ENCODE measurements at regions not wholly inside any gene's neighbourhood (a gene's known extent, or its start where the extent isn't known, plus 50 kb on each side); places are given as distances from the start of the nearest gene placed in this dataset.

DNA sequence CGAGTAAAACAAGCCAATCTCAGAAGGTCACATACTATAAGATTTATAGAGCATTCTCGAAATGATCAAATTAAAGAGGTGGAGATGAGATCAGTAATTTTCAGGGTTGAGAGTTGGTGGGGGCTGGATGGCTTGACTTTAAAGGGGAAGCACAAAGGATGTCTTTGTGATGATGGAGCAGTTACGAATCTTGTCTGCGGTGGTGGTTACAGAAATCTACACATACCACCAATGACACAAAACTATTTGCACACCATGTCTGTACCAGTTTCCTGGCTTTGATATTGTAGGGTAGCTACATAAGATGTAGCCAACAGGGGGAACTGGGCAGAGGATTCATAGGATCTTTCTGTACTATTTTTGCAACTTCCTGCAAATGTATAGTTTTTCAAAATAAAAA, 190.6 kb upstream of the SMIM21 start:
- no peaks in the 10 kb centered on the region for H3K79me2 ChIP-seq (ENCODE audit: insufficient read depth, low read length)
- H3K9ac ChIP-seq (ENCODE audit: low read length), result no peak overlapping the region
- DNase-seq (ENCODE audit: low read depth) (no peak), FAIRE-seq (no peak)
- H3K4me2 ChIP-seq (ENCODE audit: low read length), result no peak overlapping the region
- no peaks in the 10 kb centered on the region for H4K20me1 ChIP-seq (ENCODE audit: insufficient read depth, low read length)
- H3K27me3 Mint-ChIP-seq (ENCODE audit: low read depth, unreplicated experiment), result peaks cover 2% of the 10 kb centered on the region
- H3K4me3 Mint-ChIP-seq (ENCODE audit: unreplicated experiment), result no peak overlapping the region
- H3K27ac ChIP-seq (ENCODE audit: low read depth, low read length), result no peak overlapping the region
- H3K27ac Mint-ChIP-seq (ENCODE audit: unreplicated experiment), result no peak overlapping the region
- no peaks in the 10 kb centered on the region for H3K9me3 ChIP-seq (ENCODE audit: insufficient read depth, low read depth, low read length)
- no peaks in the 10 kb centered on the region for H3K4me1 Mint-ChIP-seq (ENCODE audit: low read depth, unreplicated experiment)
- H3K27me3 ChIP-seq (ENCODE audit: insufficient read depth, low read length), result no peaks in the 10 kb centered on the region
- no peak overlapping the region for H3K4me3 ChIP-seq (ENCODE audit: insufficient read depth, low read depth, low read length)
- no peaks in the 10 kb centered on the region for H3K9me3 Mint-ChIP-seq (ENCODE audit: unreplicated experiment)
- no peaks in the 10 kb centered on the region for H3K4me1 ChIP-seq (ENCODE audit: insufficient read depth, low read length)
- no peak overlapping the region for H2AFZ ChIP-seq (ENCODE audit: low read depth, low read length)
- no peaks in the 10 kb centered on the region for H3K36me3 Mint-ChIP-seq (ENCODE audit: low read depth, unreplicated experiment)
- H3K36me3 ChIP-seq (ENCODE audit: insufficient read depth, low read length), result no peaks in the 10 kb centered on the region
- TF ChIP-seq EZH2 (IDR thresholded peaks at IDR 0.05; ENCODE audit: insufficient read depth, low read length), result no peak
- TF ChIP-seq, protein P1, sequence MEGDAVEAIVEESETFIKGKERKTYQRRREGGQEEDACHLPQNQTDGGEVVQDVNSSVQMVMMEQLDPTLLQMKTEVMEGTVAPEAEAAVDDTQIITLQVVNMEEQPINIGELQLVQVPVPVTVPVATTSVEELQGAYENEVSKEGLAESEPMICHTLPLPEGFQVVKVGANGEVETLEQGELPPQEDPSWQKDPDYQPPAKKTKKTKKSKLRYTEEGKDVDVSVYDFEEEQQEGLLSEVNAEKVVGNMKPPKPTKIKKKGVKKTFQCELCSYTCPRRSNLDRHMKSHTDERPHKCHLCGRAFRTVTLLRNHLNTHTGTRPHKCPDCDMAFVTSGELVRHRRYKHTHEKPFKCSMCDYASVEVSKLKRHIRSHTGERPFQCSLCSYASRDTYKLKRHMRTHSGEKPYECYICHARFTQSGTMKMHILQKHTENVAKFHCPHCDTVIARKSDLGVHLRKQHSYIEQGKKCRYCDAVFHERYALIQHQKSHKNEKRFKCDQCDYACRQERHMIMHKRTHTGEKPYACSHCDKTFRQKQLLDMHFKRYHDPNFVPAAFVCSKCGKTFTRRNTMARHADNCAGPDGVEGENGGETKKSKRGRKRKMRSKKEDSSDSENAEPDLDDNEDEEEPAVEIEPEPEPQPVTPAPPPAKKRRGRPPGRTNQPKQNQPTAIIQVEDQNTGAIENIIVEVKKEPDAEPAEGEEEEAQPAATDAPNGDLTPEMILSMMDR (IDR thresholded peaks at IDR 0.05; ENCODE audit: insufficient read depth, low read depth, low read length), result no peak

DNA sequence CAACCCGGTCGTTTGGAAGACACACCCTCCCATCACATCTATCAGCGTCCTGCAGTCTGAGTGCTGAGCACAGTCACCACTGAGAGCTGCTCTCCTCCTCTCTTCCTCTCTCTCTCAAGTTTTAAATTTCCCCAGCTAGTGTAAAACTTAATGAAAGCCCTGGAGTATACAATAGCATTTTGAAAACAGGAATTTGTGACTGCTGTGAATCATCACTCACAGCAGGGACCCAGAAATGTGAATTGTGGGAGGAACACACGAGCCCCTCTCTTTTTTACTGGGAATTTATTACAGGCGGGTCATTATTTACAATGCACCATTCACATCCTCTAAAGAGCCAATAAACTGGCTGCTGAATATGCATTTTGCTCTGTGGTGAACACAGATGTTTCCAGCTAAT, 185.0 kb upstream of the SMIM21 start:
- TF ChIP-seq EZH2 (IDR thresholded peaks at IDR 0.05; ENCODE audit: insufficient read depth, low read length), result no peak
- TF ChIP-seq, protein P1 (IDR thresholded peaks at IDR 0.05; ENCODE audit: insufficient read depth, low read depth, low read length), result no peak
- Histone ChIP-seq H3K36me3 (ENCODE audit: insufficient read depth, low read length) (no peaks in the 10 kb centered on the region), H3K79me2 (ENCODE audit: insufficient read depth, low read length) (no peaks in the 10 kb centered on the region), H3K9me3 (ENCODE audit: insufficient read depth, low read depth, low read length) (no peaks in the 10 kb centered on the region), H2AFZ (ENCODE audit: low read depth, low read length) (no peak overlapping the region), H4K20me1 (ENCODE audit: insufficient read depth, low read length) (no peaks in the 10 kb centered on the region), H3K27me3 (ENCODE audit: insufficient read depth, low read length) (no peaks in the 10 kb centered on the region), H3K9ac (ENCODE audit: low read length) (no peak overlapping the region), H3K4me2 (ENCODE audit: low read length) (peak overlapping the region; percentile 31), H3K4me3 (ENCODE audit: insufficient read depth, low read depth, low read length) (no peak overlapping the region), H3K27ac (ENCODE audit: low read depth, low read length) (no peak overlapping the region), H3K4me1 (ENCODE audit: insufficient read depth, low read length) (no peaks in the 10 kb centered on the region)
- DNase-seq (ENCODE audit: low read depth), result no peak
- Mint-ChIP-seq H3K4me1 (ENCODE audit: low read depth, unreplicated experiment) (no peaks in the 10 kb centered on the region), H3K27me3 (ENCODE audit: low read depth, unreplicated experiment) (no peaks in the 10 kb centered on the region), H3K9me3 (ENCODE audit: unreplicated experiment) (no peaks in the 10 kb centered on the region), H3K36me3 (ENCODE audit: low read depth, unreplicated experiment) (no peaks in the 10 kb centered on the region), H3K4me3 (ENCODE audit: unreplicated experiment) (no peak overlapping the region), H3K27ac (ENCODE audit: unreplicated experiment) (no peak overlapping the region)
- no peak for FAIRE-seq

- no peak overlapping the region for H3K27ac Mint-ChIP-seq (ENCODE audit: unreplicated experiment)
- H3K4me1 ChIP-seq (ENCODE audit: insufficient read depth, low read length), result no peaks in the 10 kb centered on the region
- no peaks in the 10 kb centered on the region for H3K4me1 Mint-ChIP-seq (ENCODE audit: low read depth, unreplicated experiment)
- H3K27me3 ChIP-seq (ENCODE audit: insufficient read depth, low read length), result no peaks in the 10 kb centered on the region
- FAIRE-seq, result no peak
- no peak overlapping the region for H3K9ac ChIP-seq (ENCODE audit: low read length)
- H3K4me2 ChIP-seq (ENCODE audit: low read length), result no peak overlapping the region
- H3K36me3 Mint-ChIP-seq (ENCODE audit: low read depth, unreplicated experiment), result no peaks in the 10 kb centered on the region
- H3K27ac ChIP-seq (ENCODE audit: low read depth, low read length), result no peak overlapping the region
- H3K4me3 ChIP-seq (ENCODE audit: insufficient read depth, low read depth, low read length), result no peak overlapping the region
- no peaks in the 10 kb centered on the region for H3K79me2 ChIP-seq (ENCODE audit: insufficient read depth, low read length)
- H3K4me3 Mint-ChIP-seq (ENCODE audit: unreplicated experiment), result no peak overlapping the region
- TF ChIP-seq, protein P1 (IDR thresholded peaks at IDR 0.05; ENCODE audit: insufficient read depth, low read depth, low read length), result no peak
- no peak for TF ChIP-seq EZH2 (IDR thresholded peaks at IDR 0.05; ENCODE audit: insufficient read depth, low read length)
- H3K9me3 Mint-ChIP-seq (ENCODE audit: unreplicated experiment), result no peaks in the 10 kb centered on the region
- no peaks in the 10 kb centered on the region for H3K9me3 ChIP-seq (ENCODE audit: insufficient read depth, low read depth, low read length)
- H3K36me3 ChIP-seq (ENCODE audit: insufficient read depth, low read length), result no peaks in the 10 kb centered on the region
- DNase-seq (ENCODE audit: low read depth), result peak; percentile 30
- no peak overlapping the region for H2AFZ ChIP-seq (ENCODE audit: low read depth, low read length)
- no peaks in the 10 kb centered on the region for H4K20me1 ChIP-seq (ENCODE audit: insufficient read depth, low read length)
- no peaks in the 10 kb centered on the region for H3K27me3 Mint-ChIP-seq (ENCODE audit: low read depth, unreplicated experiment)
These were observed 180.2 kb upstream of the SMIM21 start for GRCh38 chr18:75607701-75608100.

Data from astrocyte (in vitro differentiated cells and primary cell).